Left hindlimb (tissue), 1 donor: ENCODE measurements at regions not wholly inside any gene's neighbourhood (a gene's known extent, or its start where the extent isn't known, plus 50 kb on each side); places are given as distances from the start of the nearest gene placed in this dataset.

Experiments
- DNase-seq: peaks from one replicate; pipeline ENCODE4 v3.0.0-alpha.2; 2018

- DNase-seq, result no peak
These were observed 223.1 kb upstream of the EOMES start for GRCh38 chr3:27945229-27945628.

GRCh38 chr3:27960133-27960532 is 238.0 kb upstream of the EOMES start:
- no peak for DNase-seq

GRCh38 chr3:27963519-27963918 is 241.4 kb upstream of the EOMES start:
- DNase-seq, result no peak

- DNase-seq, result no peak
These were observed 249.5 kb upstream of the EOMES start for GRCh38 chr3:27971600-27971999.

GRCh38 chr3:27976933-27977332 is 254.8 kb upstream of the EOMES start:
- DNase-seq, result no peak

- no peak for DNase-seq
These were observed 256.3 kb upstream of the EOMES start for GRCh38 chr3:27978440-27978839.

- no peak for DNase-seq
These were observed 255.9 kb upstream of the CMC1 start for GRCh38 chr3:27985369-27986035.

- DNase-seq, result no peak
These were observed 255.1 kb upstream of the CMC1 start for GRCh38 chr3:27986234-27986879.

- DNase-seq, result no peak
These were observed 251.1 kb upstream of the CMC1 start for GRCh38 chr3:27990324-27990723.

GRCh38 chr3:27990837-27991236 is 250.6 kb upstream of the CMC1 start:
- no peak for DNase-seq

GRCh38 chr3:27993051-27993450 is 248.4 kb upstream of the CMC1 start:
- DNase-seq, result no peak

GRCh38 chr3:28000608-28001007 is 240.8 kb upstream of the CMC1 start:
- DNase-seq, result no peak

- no peak for DNase-seq
These were observed 233.2 kb upstream of the CMC1 start for GRCh38 chr3:28008235-28008634.

GRCh38 chr3:28012830-28013229 is 228.6 kb upstream of the CMC1 start:
- DNase-seq, result no peak

GRCh38 chr3:28013864-28014473 is 227.4 kb upstream of the CMC1 start:
- no peak for DNase-seq

- no peak for DNase-seq
These were observed 222.3 kb upstream of the CMC1 start for GRCh38 chr3:28018925-28019718.

- DNase-seq, result no peak
These were observed 221.7 kb upstream of the CMC1 start for GRCh38 chr3:28019740-28020139.

GRCh38 chr3:28022916-28023315 is 218.5 kb upstream of the CMC1 start:
- no peak for DNase-seq

- no peak for DNase-seq
These were observed 212.9 kb upstream of the CMC1 start for GRCh38 chr3:28028554-28028953.

- DNase-seq, result no peak
These were observed 208.2 kb upstream of the CMC1 start for GRCh38 chr3:28033059-28033784.

GRCh38 chr3:28036599-28037575 is 204.5 kb upstream of the CMC1 start:
- no peak for DNase-seq

GRCh38 chr3:28039234-28039633 is 202.2 kb upstream of the CMC1 start:
- DNase-seq, result no peak
